ENCODE measurements at regions not wholly inside any gene's neighbourhood (a gene's known extent, or its start where the extent isn't known, plus 50 kb on each side); places are given as distances from the start of the nearest gene placed in this dataset.
"Not testable (repeated sequence)": the region's sequence is repeated elsewhere in the genome, so short reads cannot be mapped to it uniquely, and the experiment has no call there.

GRCh38 chr3:194868831-194869230 lies 183.1 kb downstream of the FAM43A start:
- no peak for DNase-seq

- no peak for DNase-seq
Observed at GRCh38 chr3:194869482-194870169, 183.9 kb downstream of the FAM43A start.

GRCh38 chr3:194870394-194871110 lies 184.9 kb downstream of the FAM43A start:
- DNase-seq, result no peak

GRCh38 chr3:194871143-194871863 lies 185.6 kb downstream of the FAM43A start:
- no peak for DNase-seq

GRCh38 chr3:194871864-194872668 lies 186.4 kb downstream of the FAM43A start:
- DNase-seq, result no peak

GRCh38 chr3:194872669-194872977 lies 186.9 kb downstream of the FAM43A start:
- no peak for DNase-seq

- not testable (repeated sequence) for DNase-seq
Observed at GRCh38 chr3:194873474-194873873, 187.8 kb downstream of the FAM43A start.

- no peak for DNase-seq
Observed at GRCh38 chr3:194874206-194874605, 188.5 kb downstream of the FAM43A start.

- DNase-seq, result no peak
Observed at GRCh38 chr3:194874783-194875182, 189.1 kb downstream of the FAM43A start.

GRCh38 chr3:194875581-194876402 lies 190.1 kb downstream of the FAM43A start:
- DNase-seq, result no peak

GRCh38 chr3:194876403-194877095 lies 190.9 kb downstream of the FAM43A start:
- no peak for DNase-seq

GRCh38 chr3:194877291-194878119 lies 191.8 kb downstream of the FAM43A start:
- DNase-seq, result no peak

- no peak for DNase-seq
Observed at GRCh38 chr3:194879126-194879877, 193.6 kb downstream of the FAM43A start.

GRCh38 chr3:194879991-194880939 lies 194.6 kb downstream of the FAM43A start:
- DNase-seq, result no peak

GRCh38 chr3:194880940-194881925 lies 195.6 kb downstream of the FAM43A start:
- DNase-seq, result no peak

- DNase-seq, result no peak
Observed at GRCh38 chr3:194884649-194885315, 199.1 kb downstream of the FAM43A start.

- DNase-seq, result no peak
Observed at GRCh38 chr3:194885766-194886165, 200.1 kb downstream of the FAM43A start.
